ENCODE measurements at regions not wholly inside any gene's neighbourhood (a gene's known extent, or its start where the extent isn't known, plus 50 kb on each side); places are given as distances from the start of the nearest gene placed in this dataset.

- Mint-ChIP-seq H3K4me3 (no peak overlapping the region), H3K27me3 (ENCODE audit: low read depth, poor library complexity) (peaks cover 5% of the 10 kb centered on the region), H3K4me1 (peaks cover 7% of the 10 kb centered on the region), H3K36me3 (ENCODE audit: low read depth) (no peaks in the 10 kb centered on the region), H3K27ac (peak overlapping the region; percentile 67), H3K9me3 (peaks cover 2% of the 10 kb centered on the region)
- no peak for TF ChIP-seq CTCF (IDR thresholded peaks at IDR 0.05)
- DNase-seq: no peak
Measured at GRCh38 chr7:113793171-113793570, 125.6 kb downstream of the PPP1R3A start.

GRCh38 chr7:113790025-113790424 is 128.8 kb downstream of the PPP1R3A start:
- peaks cover 7% of the 10 kb centered on the region for H3K4me1 Mint-ChIP-seq
- H3K4me3 Mint-ChIP-seq: no peak overlapping the region
- DNase-seq: no peak
- no peak overlapping the region for H3K27ac Mint-ChIP-seq
- H3K9me3 Mint-ChIP-seq: no peaks in the 10 kb centered on the region
- TF ChIP-seq CTCF (IDR thresholded peaks at IDR 0.05): no peak
- H3K36me3 Mint-ChIP-seq (ENCODE audit: low read depth): no peaks in the 10 kb centered on the region
- peaks cover 5% of the 10 kb centered on the region for H3K27me3 Mint-ChIP-seq (ENCODE audit: low read depth, poor library complexity)

GRCh38 chr7:113787106-113787505 is 131.7 kb downstream of the PPP1R3A start:
- H3K27me3 Mint-ChIP-seq (ENCODE audit: low read depth, poor library complexity): peaks cover 5% of the 10 kb centered on the region
- no peaks in the 10 kb centered on the region for H3K36me3 Mint-ChIP-seq (ENCODE audit: low read depth)
- H3K9me3 Mint-ChIP-seq: no peaks in the 10 kb centered on the region
- no peaks in the 10 kb centered on the region for H3K4me1 Mint-ChIP-seq
- TF ChIP-seq CTCF (IDR thresholded peaks at IDR 0.05): no peak
- H3K4me3 Mint-ChIP-seq: no peak overlapping the region
- no peak for DNase-seq
- H3K27ac Mint-ChIP-seq: peak overlapping the region; percentile 33

GRCh38 chr7:113784956-113785355 is 133.9 kb downstream of the PPP1R3A start:
- Mint-ChIP-seq H3K27ac (no peak overlapping the region), H3K27me3 (ENCODE audit: low read depth, poor library complexity) (no peaks in the 10 kb centered on the region), H3K4me3 (no peak overlapping the region), H3K4me1 (no peaks in the 10 kb centered on the region), H3K9me3 (no peaks in the 10 kb centered on the region), H3K36me3 (ENCODE audit: low read depth) (no peaks in the 10 kb centered on the region)
- DNase-seq: no peak
- no peak for TF ChIP-seq CTCF (IDR thresholded peaks at IDR 0.05)

GRCh38 chr7:113784316-113784715 is 134.5 kb downstream of the PPP1R3A start:
- TF ChIP-seq CTCF (IDR thresholded peaks at IDR 0.05): no peak
- DNase-seq: no peak
- Mint-ChIP-seq H3K27me3 (ENCODE audit: low read depth, poor library complexity) (no peaks in the 10 kb centered on the region), H3K4me1 (no peaks in the 10 kb centered on the region), H3K9me3 (no peaks in the 10 kb centered on the region), H3K36me3 (ENCODE audit: low read depth) (no peaks in the 10 kb centered on the region), H3K4me3 (no peak overlapping the region), H3K27ac (no peak overlapping the region)

GRCh38 chr7:113783403-113783802 is 135.4 kb downstream of the PPP1R3A start:
- Mint-ChIP-seq H3K27ac (no peak overlapping the region), H3K4me1 (no peaks in the 10 kb centered on the region), H3K36me3 (ENCODE audit: low read depth) (no peaks in the 10 kb centered on the region), H3K4me3 (no peak overlapping the region), H3K27me3 (ENCODE audit: low read depth, poor library complexity) (no peaks in the 10 kb centered on the region), H3K9me3 (no peaks in the 10 kb centered on the region)
- DNase-seq: no peak
- TF ChIP-seq CTCF (IDR thresholded peaks at IDR 0.05): no peak

Measured in nephron progenitor cell (in vitro differentiated cells).